GM12878 (cell line): ENCODE measurements at regions not wholly inside any gene's neighbourhood (a gene's known extent, or its start where the extent isn't known, plus 50 kb on each side); places are given as distances from the start of the nearest gene placed in this dataset.

Experiments
- EZH2 ChIP-seq: IDR thresholded peaks from 2 replicates; pipeline ENCODE4 v1.6.1; 2012; ENCODE audit warnings: low read depth, mild to moderate bottlenecking, control low read depth, inconsistent platforms, low read length, borderline replicate concordance; ENCODE audit not compliant: control insufficient read depth
- MXI1 ChIP-seq: fragments of 150-350 bp; IDR thresholded peaks from 2 replicates; pipeline ENCODE4 v1.6.1; 2011; ENCODE audit warnings: low read depth, mild to moderate bottlenecking, inconsistent platforms, low read length, improper control_type of control experiment

- TF ChIP-seq MXI1, result no peak
- no peak for TF ChIP-seq EZH2
Measured at GRCh38 chr16:54582631-54583250, 296.2 kb upstream of the IRX3 start.
